Glutamatergic neuron (in vitro differentiated cells): ENCODE measurements at regions not wholly inside any gene's neighbourhood (a gene's known extent, or its start where the extent isn't known, plus 50 kb on each side); places are given as distances from the start of the nearest gene placed in this dataset.

Experiments used
- DNase-seq: peaks from one replicate; pipeline ENCODE4 v3.0.0; 2022
- H3K27ac Mint-ChIP-seq: one replicate; pipeline ENCODE4 v1.8.0; 2020; ENCODE audit warnings: mild to moderate bottlenecking, mixed read lengths, inconsistent platforms; ENCODE audit not compliant: unreplicated experiment
- H3K27me3 Mint-ChIP-seq: one replicate; pipeline ENCODE4 v1.8.0; 2020; ENCODE audit warnings: mild to moderate bottlenecking, moderate library complexity, mixed read lengths, inconsistent platforms; ENCODE audit not compliant: unreplicated experiment
- H3K36me3 Mint-ChIP-seq: one replicate; pipeline ENCODE4 v1.8.0; 2020; ENCODE audit warnings: mild to moderate bottlenecking, mixed read lengths, inconsistent platforms; ENCODE audit not compliant: unreplicated experiment
- H3K4me1 Mint-ChIP-seq: one replicate; pipeline ENCODE4 v1.8.0; 2020; ENCODE audit warnings: mild to moderate bottlenecking, low read depth, mixed read lengths, inconsistent platforms; ENCODE audit not compliant: unreplicated experiment
- H3K4me3 Mint-ChIP-seq: one replicate; pipeline ENCODE4 v1.8.0; 2020; ENCODE audit warnings: mild to moderate bottlenecking, mixed read lengths, inconsistent platforms; ENCODE audit not compliant: unreplicated experiment
- H3K9me3 Mint-ChIP-seq: one replicate; pipeline ENCODE4 v1.8.0; 2020; ENCODE audit warnings: mild to moderate bottlenecking, moderate library complexity, mixed read lengths, inconsistent platforms; ENCODE audit not compliant: unreplicated experiment
- CTCF ChIP-seq: fragments of 200-600 bp; sonication (generic); IDR thresholded peaks from one replicate; pipeline ENCODE4 v1.5.0; 2021; ENCODE audit not compliant: partially characterized antibody, unreplicated experiment

- Mint-ChIP-seq H3K4me1 (no peaks in the 10 kb centered on the region), H3K27ac (no peak overlapping the region), H3K4me3 (no peak overlapping the region), H3K36me3 (no peaks in the 10 kb centered on the region), H3K27me3 (peaks cover 2% of the 10 kb centered on the region), H3K9me3 (no peaks in the 10 kb centered on the region)
- DNase-seq: no peak
- no peak for TF ChIP-seq CTCF
Observed at GRCh38 chr4:144595681-144596080, 50.3 kb upstream of the HHIP start.
